Endothelial cell (in vitro differentiated cells): ENCODE measurements at regions not wholly inside any gene's neighbourhood (a gene's known extent, or its start where the extent isn't known, plus 50 kb on each side); places are given as distances from the start of the nearest gene placed in this dataset.

Experiments used
- DNase-seq: peaks from one replicate; pipeline ENCODE4 v3.0.0; 2021; ENCODE audit warnings: low spot score
- H3K27ac Mint-ChIP-seq: one replicate; pipeline ENCODE4 v1.8.0; 2021; ENCODE audit warnings: mixed read lengths, inconsistent platforms; ENCODE audit not compliant: unreplicated experiment
- H3K27me3 Mint-ChIP-seq: one replicate; pipeline ENCODE4 v1.8.0; 2021; ENCODE audit warnings: mild to moderate bottlenecking, moderate library complexity, mixed read lengths, inconsistent platforms; ENCODE audit not compliant: unreplicated experiment
- H3K36me3 Mint-ChIP-seq: one replicate; pipeline ENCODE4 v1.8.0; 2021; ENCODE audit warnings: mild to moderate bottlenecking, low read depth, mixed read lengths, inconsistent platforms; ENCODE audit not compliant: unreplicated experiment
- H3K4me1 Mint-ChIP-seq: one replicate; pipeline ENCODE4 v1.8.0; 2021; ENCODE audit warnings: mild to moderate bottlenecking, mixed read lengths, inconsistent platforms; ENCODE audit not compliant: unreplicated experiment
- H3K4me3 Mint-ChIP-seq: one replicate; pipeline ENCODE4 v1.8.0; 2021; ENCODE audit warnings: mild to moderate bottlenecking, mixed read lengths, inconsistent platforms; ENCODE audit not compliant: unreplicated experiment
- H3K9me3 Mint-ChIP-seq: one replicate; pipeline ENCODE4 v1.8.0; 2021; ENCODE audit warnings: mixed read lengths, inconsistent platforms; ENCODE audit not compliant: unreplicated experiment
- TF ChIP-seq, protein P1 (sequence below): fragments of 200-600 bp; sonication (generic); IDR thresholded peaks from one replicate; pipeline ENCODE4 v1.5.0; 2021; ENCODE audit warnings: antibody characterized with exemption; ENCODE audit not compliant: unreplicated experiment

DNA sequence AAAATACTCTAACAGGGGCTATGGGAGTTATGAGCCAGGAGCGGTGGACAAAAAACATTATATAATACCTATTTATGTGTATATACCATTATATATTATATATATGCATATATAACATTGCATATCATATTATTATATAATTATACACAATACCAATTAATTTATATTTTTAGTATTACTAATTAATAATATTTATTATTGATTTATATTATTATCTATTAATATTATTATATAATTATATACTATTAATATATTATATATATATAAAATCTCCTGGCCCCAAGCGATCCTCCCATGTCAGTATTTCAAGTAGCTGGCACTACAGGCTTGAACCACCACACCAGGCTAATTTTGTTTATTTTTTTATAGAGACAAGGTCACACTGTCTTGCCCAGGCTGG lies 73.8 kb upstream of the JADE1 start:
- Mint-ChIP-seq H3K4me1 (no peaks in the 10 kb centered on the region), H3K27me3 (peaks cover 2% of the 10 kb centered on the region), H3K4me3 (no peak overlapping the region), H3K36me3 (no peaks in the 10 kb centered on the region), H3K27ac (no peak overlapping the region), H3K9me3 (no peaks in the 10 kb centered on the region)
- TF ChIP-seq, protein P1, sequence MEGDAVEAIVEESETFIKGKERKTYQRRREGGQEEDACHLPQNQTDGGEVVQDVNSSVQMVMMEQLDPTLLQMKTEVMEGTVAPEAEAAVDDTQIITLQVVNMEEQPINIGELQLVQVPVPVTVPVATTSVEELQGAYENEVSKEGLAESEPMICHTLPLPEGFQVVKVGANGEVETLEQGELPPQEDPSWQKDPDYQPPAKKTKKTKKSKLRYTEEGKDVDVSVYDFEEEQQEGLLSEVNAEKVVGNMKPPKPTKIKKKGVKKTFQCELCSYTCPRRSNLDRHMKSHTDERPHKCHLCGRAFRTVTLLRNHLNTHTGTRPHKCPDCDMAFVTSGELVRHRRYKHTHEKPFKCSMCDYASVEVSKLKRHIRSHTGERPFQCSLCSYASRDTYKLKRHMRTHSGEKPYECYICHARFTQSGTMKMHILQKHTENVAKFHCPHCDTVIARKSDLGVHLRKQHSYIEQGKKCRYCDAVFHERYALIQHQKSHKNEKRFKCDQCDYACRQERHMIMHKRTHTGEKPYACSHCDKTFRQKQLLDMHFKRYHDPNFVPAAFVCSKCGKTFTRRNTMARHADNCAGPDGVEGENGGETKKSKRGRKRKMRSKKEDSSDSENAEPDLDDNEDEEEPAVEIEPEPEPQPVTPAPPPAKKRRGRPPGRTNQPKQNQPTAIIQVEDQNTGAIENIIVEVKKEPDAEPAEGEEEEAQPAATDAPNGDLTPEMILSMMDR: no peak
- DNase-seq: no peak

DNA sequence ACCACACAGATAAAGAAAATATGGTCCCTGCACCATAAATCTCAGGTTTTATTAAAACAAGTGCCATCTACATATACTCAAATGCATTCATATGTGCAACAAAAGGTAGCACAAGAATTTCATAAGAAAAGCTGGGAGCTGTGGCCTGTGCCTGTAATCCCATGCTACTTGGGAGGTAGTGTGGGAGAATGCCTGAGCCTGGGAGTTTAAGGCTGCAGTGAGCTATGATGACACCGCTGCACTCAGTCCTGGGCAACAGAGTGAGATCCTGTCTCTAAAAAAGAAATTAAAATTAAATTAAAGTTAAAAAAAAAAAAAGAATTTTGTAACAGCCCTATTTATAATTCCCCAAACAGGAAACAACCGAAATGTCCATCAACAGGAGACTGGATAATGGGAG lies 81.3 kb upstream of the JADE1 start:
- Mint-ChIP-seq H3K4me3 (no peak overlapping the region), H3K36me3 (no peaks in the 10 kb centered on the region), H3K27me3 (peaks cover 2% of the 10 kb centered on the region), H3K4me1 (peaks cover 2% of the 10 kb centered on the region), H3K27ac (no peak overlapping the region), H3K9me3 (no peaks in the 10 kb centered on the region)
- TF ChIP-seq, protein P1: no peak
- no peak for DNase-seq

DNA sequence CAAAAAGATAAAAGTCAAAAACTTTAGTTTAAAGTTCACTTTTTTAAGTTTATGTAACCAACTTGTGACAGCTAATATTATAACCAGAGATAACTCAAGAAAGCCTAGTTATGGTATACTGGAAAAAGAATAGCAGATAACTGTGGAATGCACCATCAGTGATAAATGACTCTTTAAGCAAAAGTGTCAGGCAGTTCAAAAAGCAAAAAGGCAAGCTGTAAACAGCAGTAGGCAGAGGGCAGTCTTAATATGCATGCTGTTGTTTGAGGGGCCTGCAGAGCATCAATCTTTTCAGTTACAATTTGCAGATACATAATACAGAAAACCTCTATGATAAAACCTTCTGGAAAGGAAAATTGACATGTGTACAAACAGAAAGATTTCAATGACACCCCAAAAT lies 81.8 kb upstream of the JADE1 start:
- no peak overlapping the region for H3K27ac Mint-ChIP-seq
- peaks cover 2% of the 10 kb centered on the region for H3K27me3 Mint-ChIP-seq
- H3K4me3 Mint-ChIP-seq: no peak overlapping the region
- no peaks in the 10 kb centered on the region for H3K36me3 Mint-ChIP-seq
- TF ChIP-seq, protein P1: no peak
- no peak for DNase-seq
- H3K9me3 Mint-ChIP-seq: no peaks in the 10 kb centered on the region
- peaks cover 2% of the 10 kb centered on the region for H3K4me1 Mint-ChIP-seq

DNA sequence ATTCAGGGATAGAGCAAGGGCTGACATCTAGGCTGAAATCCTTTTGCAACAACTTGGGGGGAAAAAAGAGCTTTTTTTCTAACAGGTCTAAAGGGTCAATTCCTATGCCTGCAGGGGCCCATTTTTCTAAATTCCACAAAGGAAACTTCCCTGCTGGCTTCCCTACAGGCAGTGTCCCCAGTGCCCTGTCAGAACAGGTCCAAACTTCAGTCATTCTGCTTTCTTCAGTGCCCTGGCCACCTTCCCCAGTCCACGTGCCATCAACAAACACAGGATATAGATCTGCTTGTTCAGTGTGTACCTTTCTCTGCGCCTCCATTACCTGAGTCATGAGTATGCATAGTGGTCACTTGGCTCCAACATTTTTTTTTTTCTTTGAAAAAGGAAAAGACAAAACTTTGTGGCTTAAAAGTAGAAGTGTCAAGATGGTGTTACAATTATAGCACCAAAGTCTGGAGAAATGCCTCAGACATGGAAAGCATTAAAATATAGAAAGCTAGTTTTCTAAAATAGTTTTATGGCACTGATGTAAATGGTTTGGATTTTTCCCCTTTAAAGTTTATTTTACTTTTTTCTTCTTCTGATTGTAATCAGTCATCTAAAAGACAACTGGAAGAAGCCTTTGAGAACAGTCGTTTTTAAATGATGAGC lies 84.0 kb upstream of the JADE1 start:
- Mint-ChIP-seq H3K4me3 (no peak overlapping the region), H3K36me3 (no peaks in the 10 kb centered on the region), H3K4me1 (peaks cover 2% of the 10 kb centered on the region), H3K9me3 (no peaks in the 10 kb centered on the region), H3K27me3 (no peaks in the 10 kb centered on the region), H3K27ac (no peak overlapping the region)
- no peak for DNase-seq
- TF ChIP-seq, protein P1: no peak

DNA sequence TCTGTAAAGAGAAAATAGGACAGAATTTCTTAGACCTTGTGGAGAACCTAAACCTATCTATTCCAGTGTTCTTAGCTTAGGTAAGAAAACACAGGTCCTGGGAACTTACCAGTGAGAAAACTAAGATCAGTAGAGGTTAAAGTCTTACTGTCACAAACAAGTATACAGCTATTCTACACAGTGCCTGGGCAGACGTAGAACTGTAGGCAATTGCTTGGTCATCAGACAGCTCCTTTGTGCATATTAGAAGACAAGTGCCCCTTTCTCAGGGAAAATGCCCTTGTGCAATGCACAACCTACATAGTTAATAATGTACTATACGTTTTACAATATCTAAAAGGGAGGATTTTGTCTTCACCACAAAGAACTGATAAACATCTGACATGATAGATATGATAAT lies 86.6 kb upstream of the JADE1 start:
- peaks cover 2% of the 10 kb centered on the region for H3K4me1 Mint-ChIP-seq
- H3K9me3 Mint-ChIP-seq: no peaks in the 10 kb centered on the region
- H3K36me3 Mint-ChIP-seq: no peaks in the 10 kb centered on the region
- DNase-seq: no peak
- H3K4me3 Mint-ChIP-seq: no peak overlapping the region
- H3K27ac Mint-ChIP-seq: no peak overlapping the region
- H3K27me3 Mint-ChIP-seq: no peaks in the 10 kb centered on the region
- TF ChIP-seq, protein P1: no peak
